Endothelial cell of umbilical vein (primary cell): ENCODE measurements at regions not wholly inside any gene's neighbourhood (a gene's known extent, or its start where the extent isn't known, plus 50 kb on each side); places are given as distances from the start of the nearest gene placed in this dataset.

Experiments
- BruUV-seq: library from RNA; stranded (reverse); fragments of 400-500 nt; replicated peaks from 2 replicates; lab custom pipeline; 2021; lab: Mats Ljungman, UMichigan
- CTCF ChIA-PET: fragments of 300-600, 350-600 bp; sonication (Branson Sonifier 250); formaldehyde crosslinking; loops from one replicate; lab custom pipeline; 2021; ENCODE audit warnings: antibody characterized with exemption, inconsistent platforms; lab: Charles Lee
- POLR2A ChIA-PET: fragments of 300-600, 350-600 bp; sonication (Branson Sonifier 250); formaldehyde crosslinking; loops from one replicate; lab custom pipeline; 2021; ENCODE audit warnings: antibody characterized with exemption, inconsistent platforms; lab: Charles Lee
- DNase-seq: peaks from one replicate; pipeline ENCODE4 v3.0.0-alpha.2; 2011; ENCODE audit warnings: low read depth, low spot score
- FAIRE-seq: peaks from 2 replicates; lab custom pipeline; 2011; peaks lifted over from hg19 to GRCh38; lab: Jason Lieb, UNC
- H2AFZ ChIP-seq: 2 replicates; pipeline ENCODE4 v1.6.0; 2012; ENCODE audit warnings: low read depth, low read length, control low read depth, inconsistent platforms
- H3K27ac ChIP-seq: 2 replicates; pipeline ENCODE4 v1.5.1; 2011; ENCODE audit warnings: low read depth, mild to moderate bottlenecking, control low read depth, low read length, moderate library complexity; ENCODE audit not compliant: insufficient read depth
- H3K27me3 ChIP-seq, 2 experiments: 2 replicates each; pipeline versions ENCODE4 v1.6.0 to v1.6.1; 2011; ENCODE audit warnings: low read length in 2 of 2, mixed read lengths in 1 of 2; ENCODE audit not compliant: control insufficient read depth in 2 of 2, insufficient read depth in 2 of 2
- H3K36me3 ChIP-seq, 2 experiments: 2 replicates in 1 of 2; 3 replicates in 1 of 2; pipeline ENCODE4 v1.5.1; 2011; ENCODE audit warnings: low read length in 2 of 2, mild to moderate bottlenecking in 1 of 2, moderate library complexity in 1 of 2; ENCODE audit not compliant: control insufficient read depth in 2 of 2, insufficient read depth in 2 of 2; ENCODE audit errors: extremely low read depth in 1 of 2
- H3K4me1 ChIP-seq: 3 replicates; pipeline ENCODE4 v1.5.1; 2011; ENCODE audit warnings: mild to moderate bottlenecking, low read length; ENCODE audit not compliant: control insufficient read depth, insufficient read depth; ENCODE audit errors: extremely low read depth
- H3K4me2 ChIP-seq: 2 replicates; pipeline ENCODE4 v1.6.1; 2011; ENCODE audit warnings: low read length, control low read depth, mixed read lengths; ENCODE audit not compliant: insufficient read depth
- H3K4me3 ChIP-seq, 3 experiments: fragments of 200-600 bp in 1 of 3; sonication (generic), shearing (Covaris generic) in 1 of 3; replicated peaks in 1 of 3; 2 replicates each; pipeline ENCODE4 v1.5.1; 2011 to 2016; ENCODE audit warnings: control low read depth in 3 of 3, low read length in 3 of 3, mild to moderate bottlenecking in 2 of 3, inconsistent platforms in 1 of 3, low read depth in 1 of 3, moderate library complexity in 1 of 3; ENCODE audit not compliant: insufficient read depth in 1 of 3
- H3K79me2 ChIP-seq: 2 replicates; pipeline ENCODE4 v1.6.0; 2012; ENCODE audit warnings: low read length, inconsistent platforms; ENCODE audit not compliant: control insufficient read depth, insufficient read depth
- H3K9ac ChIP-seq: replicated peaks from 2 replicates; pipeline ENCODE3; 2011; ENCODE audit warnings: low read length, control low read depth; ENCODE audit not compliant: insufficient read depth; ENCODE audit errors: extremely low read depth
- H3K9me1 ChIP-seq: replicated peaks from 3 replicates; pipeline ENCODE4 v1.6.0; 2011; ENCODE audit warnings: mild to moderate bottlenecking, low read length; ENCODE audit not compliant: control insufficient read depth, insufficient read depth; ENCODE audit errors: extremely low read depth
- H3K9me3 ChIP-seq: replicated peaks from 2 replicates; pipeline ENCODE4 v1.5.1; 2012; ENCODE audit warnings: low read length, inconsistent platforms; ENCODE audit not compliant: control insufficient read depth, insufficient read depth
- H4K20me1 ChIP-seq: replicated peaks from 2 replicates; pipeline ENCODE3; 2011; ENCODE audit warnings: mild to moderate bottlenecking, low read length; ENCODE audit not compliant: control insufficient read depth, insufficient read depth; ENCODE audit errors: extremely low read depth
- EZH2 ChIP-seq: IDR thresholded peaks from 2 replicates; pipeline ENCODE4 v1.6.1; 2012; ENCODE audit warnings: borderline replicate concordance, low read depth, mild to moderate bottlenecking, moderate library complexity, low read length, inconsistent platforms; ENCODE audit not compliant: severe bottlenecking
- FOS ChIP-seq: IDR thresholded peaks from 2 replicates; pipeline ENCODE4 v1.6.1; 2011; ENCODE audit warnings: mild to moderate bottlenecking, low read length, moderate library complexity, borderline replicate concordance; ENCODE audit not compliant: insufficient read depth
- JUN ChIP-seq: IDR thresholded peaks from 2 replicates; pipeline ENCODE4 v1.6.1; 2011; ENCODE audit warnings: borderline replicate concordance, low read depth; ENCODE audit not compliant: insufficient read length, insufficient read depth
- MYC ChIP-seq: IDR thresholded peaks from one replicate; pipeline ENCODE4 v1.6.1; 2011; ENCODE audit warnings: mild to moderate bottlenecking, low read depth, low read length
- POLR2A ChIP-seq: IDR thresholded peaks from 2 replicates; pipeline ENCODE4 v1.6.1; 2012; ENCODE audit warnings: low read depth, mild to moderate bottlenecking, control low read depth, low read length
- POLR2AphosphoS5 ChIP-seq: IDR thresholded peaks from 2 replicates; pipeline ENCODE4 v1.6.1; 2012; ENCODE audit warnings: low read depth, mild to moderate bottlenecking, control low read depth, low read length, moderate library complexity; ENCODE audit not compliant: insufficient read depth
- dilution Hi-C: fragments of 300-500 bp; cut with MboI; formaldehyde crosslinking; loops from one replicate; pipeline ENCODE4 v1.15.0; 2019; ENCODE audit warnings: low sequenced_read_pairs; ENCODE audit not compliant: extremely low pct_ligation_motif_present
- intact Hi-C: fragments of 100-400 bp; cut with micrococcal nuclease; formaldehyde crosslinking; loops from one replicate; pipeline ENCODE4 v1.10.0; 2022
- TF ChIP-seq, protein P1 (sequence below): IDR thresholded peaks from 2 replicates; pipeline ENCODE4 v1.6.1; 2011; ENCODE audit not compliant: insufficient read depth, insufficient read length
- TF ChIP-seq, protein P2 (sequence below), 2 donors: IDR thresholded peaks; 1 replicate in 1 of 2; 2 replicates in 1 of 2; pipeline ENCODE4 v1.5.1; 2011; ENCODE audit warnings: low read length in 2 of 2, mild to moderate bottlenecking in 2 of 2, moderate library complexity in 2 of 2, control low read depth in 1 of 2, inconsistent platforms in 1 of 2, low read depth in 1 of 2; ENCODE audit not compliant: insufficient read depth in 1 of 2; ENCODE audit errors: extremely low read depth in 1 of 2

DNA sequence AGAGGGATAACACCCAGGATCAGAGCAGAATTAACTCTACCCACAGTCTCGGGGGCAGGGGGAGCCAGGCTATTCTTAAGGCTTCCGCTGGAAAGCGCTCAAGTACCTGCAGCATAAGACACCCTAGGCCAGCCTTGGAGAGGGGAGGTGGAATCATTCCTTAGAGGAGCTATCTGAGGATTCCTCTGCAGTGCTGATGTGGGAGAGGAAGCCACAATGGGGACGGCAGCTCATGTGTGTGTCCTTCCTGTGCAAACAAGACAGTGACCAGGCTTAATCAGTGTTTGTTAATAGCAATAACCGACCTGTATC lies 382.2 kb upstream of the CADM1 start:
- CTCF ChIA-PET, result no interaction called here
- dilution Hi-C loops (no loop called here), intact Hi-C loops (no loop called here)
- POLR2A ChIA-PET, result no interaction called here
- BruUV-seq, result no TSS peak
- DNase-seq (no peak), FAIRE-seq (no peak)
- Histone ChIP-seq H3K27ac (no peak overlapping the region), H2AFZ (no peak overlapping the region), H3K36me3 (no peaks in the 10 kb centered on the region), H3K9me1 (no peaks in the 10 kb centered on the region), H3K4me1 (no peaks in the 10 kb centered on the region), H3K9me3 (peaks cover 5% of the 10 kb centered on the region), H3K4me3 (no peak overlapping the region), H3K9ac (no peak overlapping the region), H3K27me3 (no peaks in the 10 kb centered on the region), H3K79me2 (no peaks in the 10 kb centered on the region), H3K4me2 (no peak overlapping the region), H4K20me1 (no peaks in the 10 kb centered on the region)
- TF ChIP-seq JUN, result no peak
- TF ChIP-seq FOS, result no peak
- TF ChIP-seq MYC, result no peak
- TF ChIP-seq, protein P1, sequence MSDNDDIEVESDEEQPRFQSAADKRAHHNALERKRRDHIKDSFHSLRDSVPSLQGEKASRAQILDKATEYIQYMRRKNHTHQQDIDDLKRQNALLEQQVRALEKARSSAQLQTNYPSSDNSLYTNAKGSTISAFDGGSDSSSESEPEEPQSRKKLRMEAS, result no peak
- no peak for TF ChIP-seq EZH2
- no peak for TF ChIP-seq POLR2AphosphoS5
- TF ChIP-seq POLR2A, result no peak
- TF ChIP-seq, protein P2, sequence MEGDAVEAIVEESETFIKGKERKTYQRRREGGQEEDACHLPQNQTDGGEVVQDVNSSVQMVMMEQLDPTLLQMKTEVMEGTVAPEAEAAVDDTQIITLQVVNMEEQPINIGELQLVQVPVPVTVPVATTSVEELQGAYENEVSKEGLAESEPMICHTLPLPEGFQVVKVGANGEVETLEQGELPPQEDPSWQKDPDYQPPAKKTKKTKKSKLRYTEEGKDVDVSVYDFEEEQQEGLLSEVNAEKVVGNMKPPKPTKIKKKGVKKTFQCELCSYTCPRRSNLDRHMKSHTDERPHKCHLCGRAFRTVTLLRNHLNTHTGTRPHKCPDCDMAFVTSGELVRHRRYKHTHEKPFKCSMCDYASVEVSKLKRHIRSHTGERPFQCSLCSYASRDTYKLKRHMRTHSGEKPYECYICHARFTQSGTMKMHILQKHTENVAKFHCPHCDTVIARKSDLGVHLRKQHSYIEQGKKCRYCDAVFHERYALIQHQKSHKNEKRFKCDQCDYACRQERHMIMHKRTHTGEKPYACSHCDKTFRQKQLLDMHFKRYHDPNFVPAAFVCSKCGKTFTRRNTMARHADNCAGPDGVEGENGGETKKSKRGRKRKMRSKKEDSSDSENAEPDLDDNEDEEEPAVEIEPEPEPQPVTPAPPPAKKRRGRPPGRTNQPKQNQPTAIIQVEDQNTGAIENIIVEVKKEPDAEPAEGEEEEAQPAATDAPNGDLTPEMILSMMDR (IDR thresholded peaks at IDR 0.05; ENCODE audit: extremely low read depth in 1 of 2, insufficient read depth in 1 of 2, low read depth in 1 of 2, low read length in 2 of 2), result no peak
